Large intestine (tissue), 3 donors: ENCODE measurements at regions not wholly inside any gene's neighbourhood (a gene's known extent, or its start where the extent isn't known, plus 50 kb on each side); places are given as distances from the start of the nearest gene placed in this dataset.
A peak's percentile ranks its signal among the peaks of the same experiment; 100 is the strongest.

Experiments
- DNase-seq, 2 donors: peaks; one replicate each; pipeline versions ENCODE4 v3.0.0 to v3.0.0-alpha.2; 2013
- H3K27ac ChIP-seq: one replicate; pipeline ENCODE4 v1.5.1; 2013; ENCODE audit warnings: low read length
- H3K27me3 ChIP-seq: 2 replicates; pipeline ENCODE4 v1.6.1; 2013; ENCODE audit warnings: low read length; ENCODE audit not compliant: control insufficient read depth, insufficient read depth
- H3K36me3 ChIP-seq: 2 replicates; pipeline ENCODE4 v1.6.1; 2013; ENCODE audit warnings: low read length; ENCODE audit not compliant: control insufficient read depth, insufficient read depth
- H3K4me1 ChIP-seq: one replicate; pipeline ENCODE4 v1.6.1; 2013; ENCODE audit warnings: low read length; ENCODE audit not compliant: control insufficient read depth, insufficient read depth
- H3K4me3 ChIP-seq: one replicate; pipeline ENCODE4 v1.5.1; 2013; ENCODE audit warnings: low read length
- H3K9me3 ChIP-seq: one replicate; pipeline ENCODE4 v1.6.1; 2013; ENCODE audit warnings: mild to moderate bottlenecking, low read depth, low read length, moderate library complexity; ENCODE audit not compliant: control insufficient read depth
- WGBS: methylation state at CpG from one replicate; pipeline ENCODE4 v1.1.5; 2013; ENCODE audit warnings: low lambda C conversion rate; ENCODE audit not compliant: insufficient coverage; 5-methylcytosine and 5-hydroxymethylcytosine counted together

GRCh38 chr12:58489394-58489793 is 430.9 kb downstream of the LRIG3 start:
- Histone ChIP-seq H3K4me3 (no peak overlapping the region), H3K36me3 (no peaks in the 10 kb centered on the region), H3K27ac (no peak overlapping the region), H3K4me1 (no peaks in the 10 kb centered on the region), H3K9me3 (no peaks in the 10 kb centered on the region), H3K27me3 (no peaks in the 10 kb centered on the region)
- DNase-seq = no peak
- WGBS = no CpG with 5 or more reads among the region's 1 CpG

GRCh38 chr12:58491306-58491705 is 429.0 kb downstream of the LRIG3 start:
- no CpG with 5 or more reads among the region's 3 CpGs for WGBS
- no peaks in the 10 kb centered on the region for H3K36me3 ChIP-seq
- H3K4me1 ChIP-seq = no peaks in the 10 kb centered on the region
- DNase-seq = peak in 1 of 2 donors; percentile 12
- H3K9me3 ChIP-seq = no peaks in the 10 kb centered on the region
- no peaks in the 10 kb centered on the region for H3K27me3 ChIP-seq
- H3K27ac ChIP-seq = no peak overlapping the region
- no peak overlapping the region for H3K4me3 ChIP-seq

GRCh38 chr12:58496411-58497190 is 423.7 kb downstream of the LRIG3 start:
- no peaks in the 10 kb centered on the region for H3K27me3 ChIP-seq

GRCh38 chr12:58500399-58500798 is 419.9 kb downstream of the LRIG3 start:
- WGBS = 57% methylated on average over 2 of the region's 2 CpGs
- Histone ChIP-seq H3K4me1 (peaks cover 15% of the 10 kb centered on the region), H3K36me3 (no peaks in the 10 kb centered on the region), H3K9me3 (no peaks in the 10 kb centered on the region), H3K27ac (no peak overlapping the region), H3K4me3 (no peak overlapping the region), H3K27me3 (no peaks in the 10 kb centered on the region)
- no peak for DNase-seq

More at GRCh38 chr12:58496411-58497190, 423.7 kb downstream of the LRIG3 start:
- WGBS = 60% methylated on average over 1 of the region's 4 CpGs
- Histone ChIP-seq H3K36me3 (no peaks in the 10 kb centered on the region), H3K27ac (no peak overlapping the region), H3K9me3 (no peaks in the 10 kb centered on the region), H3K4me1 (peaks cover 3% of the 10 kb centered on the region), H3K4me3 (no peak overlapping the region)
- DNase-seq = no peak

GRCh38 chr12:58502226-58502625 is 418.1 kb downstream of the LRIG3 start:
- Histone ChIP-seq H3K27me3 (no peaks in the 10 kb centered on the region), H3K4me1 (peaks cover 15% of the 10 kb centered on the region), H3K9me3 (no peaks in the 10 kb centered on the region), H3K4me3 (no peak overlapping the region), H3K36me3 (no peaks in the 10 kb centered on the region), H3K27ac (peak overlapping the region; percentile 78)
- WGBS = 20% methylated on average over 1 of the region's 1 CpG
- DNase-seq = peak; percentile 72 to 83

GRCh38 chr12:58502841-58503240 is 417.5 kb downstream of the LRIG3 start:
- Histone ChIP-seq H3K4me1 (peaks cover 15% of the 10 kb centered on the region), H3K27me3 (no peaks in the 10 kb centered on the region), H3K27ac (peak overlapping the region; percentile 78), H3K4me3 (no peak overlapping the region), H3K36me3 (no peaks in the 10 kb centered on the region), H3K9me3 (no peaks in the 10 kb centered on the region)
- peak; percentile 91 to 95 for DNase-seq
- WGBS = no CpG with 5 or more reads among the region's 4 CpGs

GRCh38 chr12:58503731-58504130 is 416.6 kb downstream of the LRIG3 start:
- WGBS = 86% methylated on average over 1 of the region's 2 CpGs
- Histone ChIP-seq H3K27ac (peak overlapping the region; percentile 78), H3K9me3 (no peaks in the 10 kb centered on the region), H3K27me3 (no peaks in the 10 kb centered on the region), H3K4me1 (peaks cover 15% of the 10 kb centered on the region), H3K36me3 (no peaks in the 10 kb centered on the region), H3K4me3 (no peak overlapping the region)
- no peak for DNase-seq

- peaks cover 15% of the 10 kb centered on the region for H3K4me1 ChIP-seq
- H3K27ac ChIP-seq = no peak overlapping the region
- peak; percentile 26 to 58 for DNase-seq
- H3K36me3 ChIP-seq = no peaks in the 10 kb centered on the region
- H3K27me3 ChIP-seq = no peaks in the 10 kb centered on the region
- H3K9me3 ChIP-seq = no peaks in the 10 kb centered on the region
- WGBS = no CpG with 5 or more reads among the region's 5 CpGs
- no peak overlapping the region for H3K4me3 ChIP-seq
Measured at GRCh38 chr12:58504143-58504938, 416.0 kb downstream of the LRIG3 start.

GRCh38 chr12:58509116-58509885 is 411.0 kb downstream of the LRIG3 start:
- no peaks in the 10 kb centered on the region for H3K4me1 ChIP-seq
- H3K27me3 ChIP-seq = no peaks in the 10 kb centered on the region
- no peak for DNase-seq
- H3K9me3 ChIP-seq = no peaks in the 10 kb centered on the region
- no peak overlapping the region for H3K4me3 ChIP-seq
- no peaks in the 10 kb centered on the region for H3K36me3 ChIP-seq
- no peak overlapping the region for H3K27ac ChIP-seq
- no CpG with 5 or more reads among the region's 5 CpGs for WGBS

- Histone ChIP-seq H3K36me3 (no peaks in the 10 kb centered on the region), H3K27me3 (no peaks in the 10 kb centered on the region), H3K27ac (no peak overlapping the region), H3K4me1 (no peaks in the 10 kb centered on the region), H3K4me3 (no peak overlapping the region), H3K9me3 (peaks cover 2% of the 10 kb centered on the region)
- no peak for DNase-seq
- WGBS = 20% methylated on average over 1 of the region's 4 CpGs
Measured at GRCh38 chr12:58513301-58513834, 406.9 kb downstream of the LRIG3 start.
